PC-3 (cell line): ENCODE measurements at regions not wholly inside any gene's neighbourhood (a gene's known extent, or its start where the extent isn't known, plus 50 kb on each side); places are given as distances from the start of the nearest gene placed in this dataset.

Experiments used
- ATAC-seq: fragments of 200-7000 bp; cut with Tn5 transposase; 2 replicates; pipeline ENCODE4 v1.9.1; 2020; ENCODE audit warnings: mild to moderate bottlenecking, moderate library complexity
- BruUV-seq: library from RNA; stranded (reverse); fragments of 400-500 nt; replicated peaks from 2 replicates; lab custom pipeline; 2021; lab: Mats Ljungman, UMichigan
- CTCF ChIA-PET: fragments of 300-600 bp; sonication (Branson Sonifier 250); formaldehyde crosslinking; loops from one replicate; lab custom pipeline; 2022; ENCODE audit warnings: antibody characterized with exemption; lab: Charles Lee
- POLR2A ChIA-PET: fragments of 300-600 bp; sonication (Branson Sonifier 250); formaldehyde crosslinking; loops from one replicate; lab custom pipeline; 2022; ENCODE audit warnings: antibody characterized with exemption; ENCODE audit not compliant: unreplicated experiment; lab: Charles Lee
- DNase-seq: peaks from one replicate; pipeline ENCODE4 v3.0.0-alpha.2; 2015
- H2AFZ ChIP-seq: fragments of 300-600 bp; sonication (generic); 2 replicates; pipeline ENCODE4 v1.6.0; 2016; ENCODE audit warnings: antibody characterized with exemption, low read length
- H3F3A ChIP-seq: fragments of 300-600 bp; sonication (generic); one replicate; pipeline ENCODE4 v1.6.0; 2017; ENCODE audit warnings: antibody characterized with exemption, low read length, control low read depth, mild to moderate bottlenecking; ENCODE audit not compliant: unreplicated experiment
- H3K27ac ChIP-seq: fragments of 300-600 bp; sonication (generic); 2 replicates; pipeline ENCODE4 v1.5.1; 2016; ENCODE audit warnings: mild to moderate bottlenecking, low read length
- H3K27me3 ChIP-seq: fragments of 300-600 bp; sonication (generic); 2 replicates; pipeline ENCODE4 v1.6.1; 2016; ENCODE audit warnings: low read length, mixed read lengths
- H3K36me3 ChIP-seq: fragments of 300-600 bp; sonication (generic); 2 replicates; pipeline ENCODE4 v1.6.1; 2016; ENCODE audit warnings: low read depth, mixed run types, low read length, mixed read lengths
- H3K4me1 ChIP-seq: fragments of 300-600 bp; sonication (generic); 2 replicates; pipeline ENCODE4 v1.5.1; 2016; ENCODE audit warnings: low read length; ENCODE audit not compliant: insufficient read depth
- H3K4me2 ChIP-seq: fragments of 300-600 bp; sonication (generic); 2 replicates; pipeline ENCODE4 v1.6.0; 2016; ENCODE audit warnings: low read length
- H3K4me3 ChIP-seq: fragments of 300-600 bp; sonication (generic); 2 replicates; pipeline ENCODE4 v1.5.1; 2016; ENCODE audit warnings: mild to moderate bottlenecking, low read length, mixed read lengths
- H3K79me2 ChIP-seq: fragments of 300-600 bp; sonication (generic); 2 replicates; pipeline ENCODE4 v1.6.1; 2017; ENCODE audit warnings: low read length, mixed read lengths
- H3K9ac ChIP-seq: fragments of 300-600 bp; sonication (generic); 2 replicates; pipeline ENCODE4 v1.6.0; 2016; ENCODE audit warnings: mild to moderate bottlenecking, low read length
- H3K9me2 ChIP-seq: fragments of 300-600 bp; sonication (generic); replicated peaks from 2 replicates; pipeline ENCODE4 v1.6.1; 2016; ENCODE audit warnings: mixed run types, low read length, mixed read lengths
- H3K9me3 ChIP-seq: fragments of 300-600 bp; sonication (generic); 2 replicates; pipeline ENCODE4 v1.6.1; 2016; ENCODE audit warnings: low read length, mixed read lengths
- H4K20me1 ChIP-seq: fragments of 300-600 bp; sonication (generic); 2 replicates; pipeline ENCODE4 v1.6.1; 2016; ENCODE audit warnings: low read length, mixed read lengths
- EZH2 ChIP-seq: fragments of 300-600 bp; sonication (generic); IDR thresholded peaks from one replicate; pipeline ENCODE4 v1.6.1; 2017; ENCODE audit warnings: antibody characterized with exemption, mild to moderate bottlenecking, low read length; ENCODE audit not compliant: unreplicated experiment
- EZH2phosphoT487 ChIP-seq: fragments of 300-600 bp; sonication (generic); IDR thresholded peaks from 2 replicates; pipeline ENCODE4 v1.6.1; 2018; ENCODE audit warnings: mild to moderate bottlenecking, antibody characterized with exemption, low read length, borderline replicate concordance
- intact Hi-C: fragments of 100-400 bp; cut with micrococcal nuclease; formaldehyde crosslinking; loops from 2 replicates; pipeline ENCODE4 v1.9.0; 2023
- TF ChIP-seq, protein P1 (sequence below): fragments of 300-600 bp; sonication (generic); conservative IDR thresholded peaks from 2 replicates; pipeline ENCODE4 v1.5.1; 2017; ENCODE audit warnings: antibody characterized with exemption, low read depth, mild to moderate bottlenecking, low read length

DNA sequence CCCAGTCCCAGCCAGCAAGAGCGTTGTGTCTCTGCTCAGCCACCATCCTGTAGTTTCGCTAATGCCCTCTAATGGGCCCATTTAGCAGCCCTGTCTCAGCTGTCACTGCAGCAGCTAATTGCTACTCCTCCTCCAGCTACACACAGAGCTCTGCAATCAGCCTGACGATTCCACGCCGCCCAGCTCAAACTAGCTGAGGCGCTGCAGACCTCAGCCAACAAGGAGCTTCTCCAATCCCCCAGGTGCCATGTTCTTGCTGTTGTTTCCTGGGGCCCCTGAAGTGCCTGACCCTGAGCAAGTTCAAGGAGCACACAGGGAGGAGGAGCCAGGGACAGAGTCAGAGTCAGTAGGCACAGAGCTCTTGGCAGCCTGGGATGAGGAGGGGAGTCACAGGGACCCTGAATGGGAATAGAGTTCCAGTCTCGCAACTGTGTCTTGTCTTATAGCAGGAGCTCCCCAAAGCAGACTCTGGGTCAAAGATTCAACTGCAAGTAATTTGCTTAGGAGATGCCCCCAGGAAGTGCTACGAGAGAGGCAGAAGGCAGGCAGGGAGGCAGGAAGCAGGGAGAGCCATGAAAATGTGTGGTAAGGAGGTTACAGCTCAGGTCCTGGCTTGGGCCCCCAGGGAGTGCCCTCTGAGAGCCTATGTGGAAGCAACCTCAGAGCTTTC lies 135.8 kb upstream of the UNC5B start:
- H3K9me3 ChIP-seq: no peaks in the 10 kb centered on the region
- ChIA-PET CTCF (no interaction called here), POLR2A (no interaction called here)
- H3K4me3 ChIP-seq: no peak overlapping the region
- H3K79me2 ChIP-seq: no peaks in the 10 kb centered on the region
- peaks cover 13% of the 10 kb centered on the region; the same call in 1 of the 2 replicates for H3K27me3 ChIP-seq
- H3K36me3 ChIP-seq: no peaks in the 10 kb centered on the region
- no peak overlapping the region for H3K4me2 ChIP-seq
- intact Hi-C loops: no loop called here
- H2AFZ ChIP-seq: no peak overlapping the region
- no peak overlapping the region for H3K27ac ChIP-seq
- peaks cover 16% of the 10 kb centered on the region for H3K4me1 ChIP-seq
- DNase-seq: no peak
- no peaks in the 10 kb centered on the region for H4K20me1 ChIP-seq
- no TSS peak for BruUV-seq
- H3K9ac ChIP-seq: no peak overlapping the region
- H3F3A ChIP-seq: no peaks in the 10 kb centered on the region
- H3K9me2 ChIP-seq: no peaks in the 10 kb centered on the region
- no peak for ATAC-seq
- TF ChIP-seq EZH2: no peak
- no peak for TF ChIP-seq EZH2phosphoT487
- TF ChIP-seq, protein P1, sequence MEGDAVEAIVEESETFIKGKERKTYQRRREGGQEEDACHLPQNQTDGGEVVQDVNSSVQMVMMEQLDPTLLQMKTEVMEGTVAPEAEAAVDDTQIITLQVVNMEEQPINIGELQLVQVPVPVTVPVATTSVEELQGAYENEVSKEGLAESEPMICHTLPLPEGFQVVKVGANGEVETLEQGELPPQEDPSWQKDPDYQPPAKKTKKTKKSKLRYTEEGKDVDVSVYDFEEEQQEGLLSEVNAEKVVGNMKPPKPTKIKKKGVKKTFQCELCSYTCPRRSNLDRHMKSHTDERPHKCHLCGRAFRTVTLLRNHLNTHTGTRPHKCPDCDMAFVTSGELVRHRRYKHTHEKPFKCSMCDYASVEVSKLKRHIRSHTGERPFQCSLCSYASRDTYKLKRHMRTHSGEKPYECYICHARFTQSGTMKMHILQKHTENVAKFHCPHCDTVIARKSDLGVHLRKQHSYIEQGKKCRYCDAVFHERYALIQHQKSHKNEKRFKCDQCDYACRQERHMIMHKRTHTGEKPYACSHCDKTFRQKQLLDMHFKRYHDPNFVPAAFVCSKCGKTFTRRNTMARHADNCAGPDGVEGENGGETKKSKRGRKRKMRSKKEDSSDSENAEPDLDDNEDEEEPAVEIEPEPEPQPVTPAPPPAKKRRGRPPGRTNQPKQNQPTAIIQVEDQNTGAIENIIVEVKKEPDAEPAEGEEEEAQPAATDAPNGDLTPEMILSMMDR: no peak

DNA sequence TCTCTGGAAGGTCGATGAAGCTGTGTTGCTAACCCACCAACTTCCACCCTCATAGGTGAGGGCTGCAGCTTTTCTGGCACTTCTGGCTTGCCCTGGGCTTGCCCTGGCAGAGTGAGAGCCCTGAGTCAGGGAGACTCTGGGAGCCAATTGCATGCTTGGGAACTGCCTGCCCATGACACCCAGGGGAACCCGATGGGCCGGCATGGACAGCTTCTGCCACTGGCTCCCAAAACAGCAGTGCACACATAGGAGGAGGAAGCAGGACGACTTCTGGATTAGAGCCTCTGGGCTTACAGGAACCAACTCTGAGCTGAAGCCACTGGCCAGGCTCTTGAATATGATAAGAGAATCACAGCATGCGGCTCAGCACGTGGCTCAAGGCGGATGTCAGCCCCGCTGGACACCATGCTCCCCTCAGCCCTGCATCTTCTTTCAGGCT lies 135.2 kb upstream of the UNC5B start:
- no peaks in the 10 kb centered on the region for H3K9me3 ChIP-seq
- H3K4me1 ChIP-seq: peaks cover 16% of the 10 kb centered on the region
- no peak overlapping the region for H3K9ac ChIP-seq
- H3K36me3 ChIP-seq: no peaks in the 10 kb centered on the region
- H3K79me2 ChIP-seq: no peaks in the 10 kb centered on the region
- no peak overlapping the region for H2AFZ ChIP-seq
- H3K9me2 ChIP-seq: no peaks in the 10 kb centered on the region
- CTCF ChIA-PET: no interaction called here
- H3K4me2 ChIP-seq: no peak overlapping the region
- no peaks in the 10 kb centered on the region for H4K20me1 ChIP-seq
- POLR2A ChIA-PET: no interaction called here
- H3K27me3 ChIP-seq: peaks cover 13% of the 10 kb centered on the region; the same call in 1 of the 2 replicates
- H3K27ac ChIP-seq: no peak overlapping the region
- H3K4me3 ChIP-seq: no peak overlapping the region
- DNase-seq (no peak), ATAC-seq (no peak)
- H3F3A ChIP-seq: no peaks in the 10 kb centered on the region
- intact Hi-C loops: no loop called here
- no peak for TF ChIP-seq EZH2phosphoT487
- TF ChIP-seq, protein P1: no peak
- no peak for TF ChIP-seq EZH2
- no TSS peak for BruUV-seq

DNA sequence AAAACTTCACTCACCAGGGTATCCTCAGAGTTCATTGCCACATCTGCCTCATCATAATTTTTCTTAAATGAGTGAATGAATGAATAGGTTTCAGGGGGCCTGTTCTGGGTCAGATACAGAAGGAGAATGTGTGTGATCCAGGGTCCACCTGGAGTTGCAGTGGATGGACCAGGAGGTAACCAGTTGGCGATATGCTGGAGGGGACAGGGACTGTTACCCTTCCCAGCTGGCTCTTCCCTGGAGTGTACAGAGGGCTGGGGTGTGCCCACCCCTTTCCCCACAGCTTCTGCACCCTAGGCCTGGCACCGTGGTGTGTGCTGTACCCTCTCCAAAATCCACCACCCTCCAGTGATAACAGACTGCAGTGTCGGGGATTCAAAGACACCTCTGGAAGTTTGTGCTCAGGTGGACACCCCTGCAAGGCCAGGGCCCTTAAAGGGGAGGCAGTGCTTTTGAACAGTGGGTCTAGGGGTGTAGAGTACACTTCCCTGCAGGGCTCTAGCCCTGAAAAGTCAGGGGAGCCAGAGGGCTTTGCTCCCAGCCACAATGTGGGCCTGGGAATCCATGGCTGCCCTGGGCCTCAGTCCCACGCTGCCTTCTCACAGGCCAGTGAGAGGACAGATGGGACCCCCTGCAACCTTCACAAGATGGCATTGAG lies 134.4 kb upstream of the UNC5B start:
- peaks cover 13% of the 10 kb centered on the region; the same call in 1 of the 2 replicates for H3K27me3 ChIP-seq
- no peak overlapping the region for H3K9ac ChIP-seq
- H2AFZ ChIP-seq: no peak overlapping the region
- H3K4me1 ChIP-seq: peaks cover 16% of the 10 kb centered on the region
- DNase-seq (no peak), ATAC-seq (no peak)
- H3K4me3 ChIP-seq: no peak overlapping the region
- H3K9me3 ChIP-seq: no peaks in the 10 kb centered on the region
- no peaks in the 10 kb centered on the region for H3K9me2 ChIP-seq
- H3K36me3 ChIP-seq: no peaks in the 10 kb centered on the region
- intact Hi-C loops: no loop called here
- H3F3A ChIP-seq: no peaks in the 10 kb centered on the region
- no peak overlapping the region for H3K27ac ChIP-seq
- no peaks in the 10 kb centered on the region for H3K79me2 ChIP-seq
- TF ChIP-seq EZH2phosphoT487 (no peak), EZH2 (no peak)
- TF ChIP-seq, protein P1: no peak
- no peaks in the 10 kb centered on the region for H4K20me1 ChIP-seq
- CTCF ChIA-PET: no interaction called here
- no TSS peak for BruUV-seq
- no peak overlapping the region for H3K4me2 ChIP-seq
- POLR2A ChIA-PET: no interaction called here
